AG04449 (cell line): ENCODE measurements at regions not wholly inside any gene's neighbourhood (a gene's known extent, or its start where the extent isn't known, plus 50 kb on each side); places are given as distances from the start of the nearest gene placed in this dataset.

ENCODE experiments used
- CTCF ChIA-PET: fragments of 350-600 bp; formaldehyde crosslinking; extraction: SDS; loops from one replicate; lab custom pipeline; 2021; ENCODE audit warnings: antibody characterized with exemption; lab: Yijun Ruan, JAX
- POLR2A ChIA-PET: fragments of 400-600, 350-600 bp; formaldehyde crosslinking; extraction: SDS; loops from one replicate; lab custom pipeline; 2020; ENCODE audit warnings: antibody characterized with exemption, inconsistent platforms; lab: Yijun Ruan, JAX
- DNase-seq: peaks from one replicate; pipeline ENCODE4 v3.0.0-alpha.2; 2010; ENCODE audit warnings: low read depth, low spot score
- H3K4me3 ChIP-seq: 2 replicates; pipeline ENCODE4 v1.5.1; 2011; ENCODE audit warnings: low read depth, mild to moderate bottlenecking, control low read depth, low read length
- CTCF ChIP-seq: IDR thresholded peaks from one replicate; pipeline ENCODE4 v1.5.1; 2011; ENCODE audit warnings: mild to moderate bottlenecking, moderate library complexity, low read length, control low read depth, inconsistent platforms; ENCODE audit not compliant: insufficient read depth; ENCODE audit errors: missing control alignments

DNA sequence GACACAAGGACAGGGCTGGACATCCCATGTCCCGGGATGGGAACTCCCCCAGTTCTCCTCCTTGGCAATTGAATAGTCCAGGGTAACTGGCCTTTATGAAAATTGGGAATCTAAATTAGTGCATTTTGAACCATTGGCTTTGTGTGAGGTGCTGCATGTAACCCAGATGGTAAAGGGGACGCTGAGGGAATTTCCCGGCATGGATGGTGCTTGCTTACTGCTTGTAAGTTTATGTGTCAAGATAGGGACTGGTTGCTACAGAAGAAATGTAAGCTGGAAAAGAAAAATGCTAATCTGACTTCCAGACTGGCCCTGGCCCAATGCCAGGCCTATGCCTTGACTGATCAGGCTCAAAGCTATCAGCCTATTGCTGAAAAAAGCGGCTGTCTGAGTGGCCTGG lies 1096.7 kb upstream of the DDX18 start:
- no peak for TF ChIP-seq CTCF
- H3K4me3 ChIP-seq, result no peak overlapping the region
- DNase-seq, result no peak
- ChIA-PET POLR2A (no interaction called here), CTCF (no interaction called here)

DNA sequence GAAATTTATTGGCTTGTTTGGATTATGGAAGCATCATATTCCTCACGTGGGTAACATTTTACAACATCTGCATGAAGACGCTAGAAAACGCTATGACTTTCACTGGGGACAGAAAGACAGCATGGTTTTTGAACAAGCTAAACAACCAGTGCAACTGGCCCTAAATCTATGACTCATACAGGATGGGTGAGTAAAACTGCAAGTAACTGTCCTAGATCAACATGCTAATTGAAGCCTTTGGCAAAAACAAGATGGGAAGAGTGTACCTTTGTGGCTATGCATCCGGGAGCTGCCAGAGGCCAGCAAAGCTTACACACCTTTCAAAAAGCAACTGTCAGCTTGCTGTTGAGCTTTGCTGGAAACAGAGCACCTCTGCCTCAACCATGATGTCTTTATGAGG lies 1096.0 kb upstream of the DDX18 start:
- ChIA-PET CTCF (no interaction called here), POLR2A (no interaction called here)
- DNase-seq, result no peak
- no peak overlapping the region for H3K4me3 ChIP-seq
- TF ChIP-seq CTCF, result no peak

DNA sequence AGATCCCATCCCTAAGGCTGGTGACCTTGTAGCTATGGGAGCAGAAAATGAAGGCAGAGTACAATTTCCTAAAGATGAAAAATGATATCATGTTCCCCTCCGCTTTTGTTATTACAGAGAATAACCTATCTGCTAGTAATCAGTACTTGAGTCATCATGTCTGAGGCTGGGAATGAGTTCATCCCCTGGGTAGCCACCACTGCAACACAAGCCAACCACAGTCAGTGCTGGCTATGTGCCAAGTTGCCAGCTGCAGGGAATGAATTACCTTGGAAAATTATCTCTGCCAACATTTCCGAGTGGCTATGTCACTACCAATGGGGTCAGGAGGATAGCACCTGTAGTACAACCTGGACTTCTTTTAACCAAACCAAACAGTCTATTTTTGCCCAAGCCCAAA lies 1094.7 kb upstream of the DDX18 start:
- no peak for DNase-seq
- TF ChIP-seq CTCF, result no peak
- ChIA-PET POLR2A (no interaction called here), CTCF (no interaction called here)
- H3K4me3 ChIP-seq, result no peak overlapping the region

- no peak for TF ChIP-seq CTCF
- DNase-seq, result no peak
- no peak overlapping the region for H3K4me3 ChIP-seq
- ChIA-PET POLR2A (no interaction called here), CTCF (no interaction called here)
Observed at GRCh38 chr2:116724550-116724949, 1089.9 kb upstream of the DDX18 start.

DNA sequence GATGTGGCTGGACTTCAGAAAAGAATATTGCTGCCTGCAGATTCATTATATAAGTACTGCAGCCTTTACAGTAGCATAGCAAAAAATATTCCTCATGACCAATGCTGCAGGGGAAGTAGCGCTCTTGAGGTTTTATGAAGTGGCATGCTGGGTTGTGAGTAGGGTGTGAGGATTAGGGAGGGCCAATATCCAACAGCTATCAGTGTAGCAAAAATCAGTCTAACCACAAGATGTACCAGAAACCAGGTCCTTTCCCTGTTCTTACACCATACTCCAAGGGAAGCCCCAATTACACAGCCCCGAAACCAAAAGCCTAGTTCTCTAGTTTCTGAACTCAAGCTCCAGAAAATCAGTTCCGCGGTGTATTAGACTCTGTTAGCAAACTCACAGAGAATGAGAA lies 1082.2 kb upstream of the DDX18 start:
- ChIA-PET POLR2A (no interaction called here), CTCF (no interaction called here)
- no peak for DNase-seq
- H3K4me3 ChIP-seq, result no peak overlapping the region
- TF ChIP-seq CTCF, result no peak

DNA sequence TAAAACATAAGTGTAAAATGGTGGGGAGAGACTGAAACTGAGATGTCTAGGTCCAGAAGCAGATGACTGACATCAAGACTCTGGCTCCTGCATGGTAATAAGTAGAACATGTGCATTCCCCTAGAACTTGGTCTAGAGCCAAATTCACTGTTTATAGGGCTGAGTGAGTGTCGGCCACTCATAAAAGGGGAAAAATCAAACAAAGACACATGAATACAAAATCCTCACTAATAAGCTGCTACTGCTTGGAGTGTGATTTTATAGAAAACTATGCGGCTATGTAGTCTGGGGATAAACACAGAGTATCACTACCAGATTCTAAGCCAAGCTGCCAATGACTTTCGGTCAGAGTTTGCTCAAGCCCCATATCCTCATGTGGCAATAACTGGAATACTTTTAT lies 1080.8 kb upstream of the DDX18 start:
- no peak for DNase-seq
- H3K4me3 ChIP-seq, result no peak overlapping the region
- no peak for TF ChIP-seq CTCF
- CTCF ChIA-PET, result no interaction called here
- POLR2A ChIA-PET, result no interaction called here
